Ovary (tissue), 3 donors: ENCODE measurements at regions not wholly inside any gene's neighbourhood (a gene's known extent, or its start where the extent isn't known, plus 50 kb on each side); places are given as distances from the start of the nearest gene placed in this dataset.

ENCODE experiments used
- POLR2A ChIP-seq: fragments of 450-650 bp; IDR thresholded peaks from one replicate; pipeline ENCODE4 v1.6.1; 2017; ENCODE audit warnings: antibody characterized with exemption, mild to moderate bottlenecking, moderate library complexity
- TF ChIP-seq, protein P1 (sequence below), 3 donors: fragments of 450-650 bp in 2 of 3; fragments of 200-600 bp in 1 of 3; IDR thresholded peaks; one replicate each; pipeline versions ENCODE4 v1.5.1 to v1.8.0; 2016 to 2022; ENCODE audit warnings: antibody characterized with exemption in 3 of 3, mild to moderate bottlenecking in 1 of 3
- donor health status: DM: no; HTN: no; CAD: no.

DNA sequence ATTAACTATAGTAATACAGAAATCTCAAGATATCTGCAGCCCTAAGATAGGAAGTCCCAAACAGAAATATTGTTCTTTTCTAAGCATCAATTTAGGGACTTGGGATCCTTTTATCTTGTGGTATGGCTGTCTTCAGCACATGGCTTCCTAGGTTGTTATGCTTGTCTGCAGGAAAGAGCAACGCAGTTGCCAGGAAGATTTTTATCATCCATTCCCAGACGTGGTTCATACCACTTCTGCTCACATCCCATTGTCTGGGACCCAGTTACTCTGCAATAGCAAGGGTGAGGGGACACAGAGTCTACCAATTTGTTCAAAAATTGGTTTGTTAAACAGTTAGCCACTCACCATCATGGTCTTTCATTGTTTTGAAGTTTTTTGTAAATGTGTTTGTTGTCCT is 85.6 kb upstream of the RXFP2 start:
- TF ChIP-seq, protein P1, sequence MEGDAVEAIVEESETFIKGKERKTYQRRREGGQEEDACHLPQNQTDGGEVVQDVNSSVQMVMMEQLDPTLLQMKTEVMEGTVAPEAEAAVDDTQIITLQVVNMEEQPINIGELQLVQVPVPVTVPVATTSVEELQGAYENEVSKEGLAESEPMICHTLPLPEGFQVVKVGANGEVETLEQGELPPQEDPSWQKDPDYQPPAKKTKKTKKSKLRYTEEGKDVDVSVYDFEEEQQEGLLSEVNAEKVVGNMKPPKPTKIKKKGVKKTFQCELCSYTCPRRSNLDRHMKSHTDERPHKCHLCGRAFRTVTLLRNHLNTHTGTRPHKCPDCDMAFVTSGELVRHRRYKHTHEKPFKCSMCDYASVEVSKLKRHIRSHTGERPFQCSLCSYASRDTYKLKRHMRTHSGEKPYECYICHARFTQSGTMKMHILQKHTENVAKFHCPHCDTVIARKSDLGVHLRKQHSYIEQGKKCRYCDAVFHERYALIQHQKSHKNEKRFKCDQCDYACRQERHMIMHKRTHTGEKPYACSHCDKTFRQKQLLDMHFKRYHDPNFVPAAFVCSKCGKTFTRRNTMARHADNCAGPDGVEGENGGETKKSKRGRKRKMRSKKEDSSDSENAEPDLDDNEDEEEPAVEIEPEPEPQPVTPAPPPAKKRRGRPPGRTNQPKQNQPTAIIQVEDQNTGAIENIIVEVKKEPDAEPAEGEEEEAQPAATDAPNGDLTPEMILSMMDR (IDR thresholded peaks at IDR 0.05): no peak
- no peak for TF ChIP-seq POLR2A
